ENCODE measurements at regions not wholly inside any gene's neighbourhood (a gene's known extent, or its start where the extent isn't known, plus 50 kb on each side); places are given as distances from the start of the nearest gene placed in this dataset.

GRCh38 chr5:9789777-9790176 is 159.6 kb upstream of the TAS2R1 start:
- TF ChIP-seq CTCF (IDR thresholded peaks at IDR 0.05; ENCODE audit: poor library complexity) (no peak), EZH2phosphoT487 (IDR thresholded peaks at IDR 0.05; ENCODE audit: low read depth, severe bottlenecking, unreplicated experiment) (no peak), EZH2 (IDR thresholded peaks at IDR 0.05; ENCODE audit: borderline replicate concordance) (no peak)

All from hepatocyte (in vitro differentiated cells).